ACC112 (cell line): ENCODE measurements at regions not wholly inside any gene's neighbourhood (a gene's known extent, or its start where the extent isn't known, plus 50 kb on each side); places are given as distances from the start of the nearest gene placed in this dataset.

ENCODE experiments used
- H2AFZ ChIP-seq: fragments of 200-600 bp; sonication (generic); one replicate; pipeline ENCODE4 v1.6.0; 2017; ENCODE audit warnings: antibody characterized with exemption, low read length; ENCODE audit not compliant: unreplicated experiment
- H3K27ac ChIP-seq: fragments of 200-600 bp; sonication (generic); 2 replicates; pipeline ENCODE4 v1.5.1; 2014; ENCODE audit warnings: low read depth, mild to moderate bottlenecking, antibody characterized with exemption, low read length, moderate library complexity
- H3K27me3 ChIP-seq: fragments of 200-600 bp; sonication (generic); 2 replicates; pipeline ENCODE4 v1.6.1; 2014; ENCODE audit warnings: mild to moderate bottlenecking, antibody characterized with exemption, low read length, moderate library complexity, mixed read lengths; ENCODE audit not compliant: insufficient read depth
- H3K36me3 ChIP-seq: fragments of 200-600 bp; sonication (generic); 2 replicates; pipeline ENCODE4 v1.6.1; 2016; ENCODE audit warnings: mild to moderate bottlenecking, antibody characterized with exemption, low read length, moderate library complexity, mixed read lengths; ENCODE audit not compliant: insufficient read depth
- H3K4me1 ChIP-seq: fragments of 200-600 bp; sonication (generic); one replicate; pipeline ENCODE4 v1.6.1; 2016; ENCODE audit warnings: low read length, mixed read lengths; ENCODE audit not compliant: insufficient read depth, unreplicated experiment, control insufficient read depth
- H3K4me3 ChIP-seq: fragments of 200-600 bp; sonication (generic); 2 replicates; pipeline ENCODE4 v1.5.1; 2014; ENCODE audit warnings: mild to moderate bottlenecking, low read depth, low read length
- H3K79me2 ChIP-seq: fragments of 200-600 bp; sonication (generic); one replicate; pipeline ENCODE4 v1.6.0; 2016; ENCODE audit warnings: low read length; ENCODE audit not compliant: control insufficient read depth, unreplicated experiment, insufficient read depth

- Histone ChIP-seq H3K36me3 (no peaks in the 10 kb centered on the region), H3K4me1 (peaks cover 11% of the 10 kb centered on the region), H3K27ac (no peak overlapping the region), H2AFZ (no peak overlapping the region), H3K27me3 (peaks cover 59% of the 10 kb centered on the region), H3K79me2 (no peaks in the 10 kb centered on the region), H3K4me3 (no peak overlapping the region)
Observed at GRCh38 chr21:36554411-36555157, 74.7 kb upstream of the CLDN14 start.

DNA sequence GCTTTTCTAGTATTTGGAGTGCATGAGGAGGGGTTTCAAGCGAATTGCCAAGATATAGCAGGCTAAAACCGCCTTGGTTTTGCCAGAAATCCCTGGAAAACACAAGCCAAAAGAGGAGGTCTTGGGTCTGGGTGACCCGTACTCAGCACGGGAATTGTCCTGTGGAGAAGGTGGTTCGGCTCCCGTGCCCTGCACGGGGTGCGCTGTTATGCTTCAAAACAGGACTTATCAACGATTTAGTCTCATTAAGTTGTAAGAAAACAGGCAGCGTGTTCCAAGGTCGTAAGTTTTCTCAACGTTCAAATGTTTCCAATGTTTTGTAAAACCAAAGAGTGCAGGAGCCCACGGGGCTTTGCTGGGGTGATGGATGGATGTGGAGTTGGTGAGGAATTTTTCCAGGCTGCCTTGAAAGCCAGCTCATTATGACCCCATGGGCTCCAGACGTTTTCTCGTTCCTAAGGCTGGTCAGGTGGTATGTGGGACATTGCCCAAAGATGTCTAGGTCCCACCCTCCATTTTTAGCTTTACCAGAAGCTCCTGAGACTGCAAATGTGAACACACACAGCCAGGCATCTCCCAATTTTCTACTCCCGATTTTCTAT, 75.4 kb upstream of the CLDN14 start:
- Histone ChIP-seq H3K79me2 (no peaks in the 10 kb centered on the region), H3K27me3 (peaks cover 59% of the 10 kb centered on the region), H3K4me3 (no peak overlapping the region), H3K27ac (no peak overlapping the region), H3K36me3 (no peaks in the 10 kb centered on the region), H3K4me1 (peaks cover 11% of the 10 kb centered on the region), H2AFZ (no peak overlapping the region)

DNA sequence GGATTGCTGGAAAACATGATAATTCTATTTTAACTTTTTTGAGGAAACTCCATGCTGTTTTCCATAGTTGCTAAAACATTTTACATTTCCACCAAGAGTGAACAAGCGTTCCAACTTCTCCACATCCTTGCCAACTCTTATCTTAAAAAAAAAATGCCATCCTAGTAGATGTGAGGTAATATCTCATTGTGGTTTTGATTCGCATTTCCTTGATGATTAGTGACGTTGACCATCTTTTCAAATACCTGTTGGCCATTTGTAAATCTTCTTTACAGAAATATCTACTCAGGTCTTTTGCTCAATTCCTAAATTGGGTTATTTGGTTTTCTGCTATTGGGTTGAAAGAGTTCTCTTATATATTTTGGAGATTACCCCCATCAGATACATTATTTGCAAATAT, 77.4 kb upstream of the CLDN14 start:
- Histone ChIP-seq H3K27ac (no peak overlapping the region), H3K4me1 (peaks cover under 1% of the 10 kb centered on the region), H3K27me3 (peaks cover 72% of the 10 kb centered on the region), H3K36me3 (no peaks in the 10 kb centered on the region), H2AFZ (no peak overlapping the region), H3K79me2 (no peaks in the 10 kb centered on the region), H3K4me3 (no peak overlapping the region)

- H3K4me1 ChIP-seq: no peaks in the 10 kb centered on the region
- no peak overlapping the region for H3K4me3 ChIP-seq
- H3K79me2 ChIP-seq: no peaks in the 10 kb centered on the region
- no peak overlapping the region for H3K27ac ChIP-seq
- H3K27me3 ChIP-seq: peaks cover 94% of the 10 kb centered on the region
- H3K36me3 ChIP-seq: no peaks in the 10 kb centered on the region
- H2AFZ ChIP-seq: no peak overlapping the region
Observed at GRCh38 chr21:36560933-36561575, 81.1 kb upstream of the CLDN14 start.

DNA sequence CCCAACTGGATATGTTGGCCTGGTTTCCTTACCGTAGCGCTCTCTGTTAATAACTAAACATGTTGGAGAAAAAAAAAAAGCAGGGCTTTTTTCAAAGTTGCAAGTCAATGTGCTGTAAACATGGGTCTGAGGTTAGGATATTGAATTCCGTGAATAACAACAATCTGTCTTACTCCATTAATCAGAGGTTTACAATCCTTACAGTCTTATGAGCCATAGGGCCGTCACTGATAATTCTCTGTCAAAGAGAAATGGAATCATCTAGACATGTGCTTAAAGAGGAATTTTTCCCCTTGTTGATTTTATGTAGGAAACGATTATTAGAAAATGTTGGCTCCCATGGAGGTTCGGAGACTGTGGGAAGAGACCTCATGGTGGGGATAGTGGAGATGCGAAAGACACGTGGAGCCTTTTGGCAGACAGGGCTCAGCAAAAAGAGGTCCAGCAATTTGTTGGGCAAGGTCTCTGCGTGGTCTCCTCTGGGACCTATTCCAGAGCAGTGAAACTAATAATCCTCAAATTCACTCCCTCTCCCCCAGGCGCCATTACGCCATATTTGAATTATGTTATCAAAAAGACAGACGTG, 83.5 kb upstream of the CLDN14 start:
- H3K4me3 ChIP-seq: no peak overlapping the region
- no peak overlapping the region for H2AFZ ChIP-seq
- no peaks in the 10 kb centered on the region for H3K36me3 ChIP-seq
- no peaks in the 10 kb centered on the region for H3K4me1 ChIP-seq
- no peak overlapping the region for H3K27ac ChIP-seq
- no peaks in the 10 kb centered on the region for H3K79me2 ChIP-seq
- peaks cover 94% of the 10 kb centered on the region for H3K27me3 ChIP-seq

DNA sequence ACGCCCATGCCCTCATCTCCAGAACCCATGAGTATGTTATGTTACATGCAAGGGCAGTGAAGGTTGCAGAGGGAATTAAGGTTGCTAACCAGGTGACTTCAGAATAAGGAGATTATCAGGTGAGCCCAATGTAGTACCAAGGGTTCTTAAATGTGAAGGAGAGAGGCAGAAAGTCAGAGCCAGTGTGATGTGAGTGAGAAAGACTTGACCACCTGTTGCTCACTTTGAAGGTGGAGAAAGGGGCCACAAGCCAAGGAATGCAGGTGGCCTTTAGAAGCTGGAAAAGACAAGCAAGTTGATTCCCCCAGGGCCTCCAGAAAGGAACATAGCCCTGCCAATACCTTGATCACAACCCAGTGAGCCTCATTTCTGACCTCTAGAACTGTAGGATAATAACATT, 84.7 kb upstream of the CLDN14 start:
- Histone ChIP-seq H2AFZ (no peak overlapping the region), H3K4me3 (no peak overlapping the region), H3K36me3 (no peaks in the 10 kb centered on the region), H3K27me3 (peaks cover 98% of the 10 kb centered on the region), H3K79me2 (no peaks in the 10 kb centered on the region), H3K27ac (no peak overlapping the region), H3K4me1 (no peaks in the 10 kb centered on the region)

DNA sequence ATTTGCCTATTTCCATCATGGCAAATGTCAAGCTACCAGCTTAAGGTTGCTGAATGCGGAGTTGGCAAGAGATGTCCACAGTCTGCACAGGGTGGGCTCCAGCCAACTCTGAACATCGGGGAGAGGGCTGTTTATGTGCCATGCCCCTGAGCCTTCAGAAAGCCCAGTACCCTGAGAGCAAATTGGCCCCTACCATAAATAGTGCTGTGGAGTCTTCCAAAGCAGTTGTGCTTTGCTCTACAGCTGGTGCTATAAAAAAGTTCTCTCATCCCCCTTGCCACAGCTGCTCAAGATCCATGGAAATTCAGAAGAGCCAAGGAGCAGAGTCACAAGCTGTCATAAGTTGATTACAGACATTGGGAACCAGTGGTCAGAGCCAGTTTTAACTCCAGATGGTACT, 85.6 kb upstream of the CLDN14 start:
- no peak overlapping the region for H2AFZ ChIP-seq
- H3K4me1 ChIP-seq: no peaks in the 10 kb centered on the region
- no peak overlapping the region for H3K4me3 ChIP-seq
- no peaks in the 10 kb centered on the region for H3K36me3 ChIP-seq
- no peaks in the 10 kb centered on the region for H3K79me2 ChIP-seq
- H3K27ac ChIP-seq: no peak overlapping the region
- peaks cover 97% of the 10 kb centered on the region for H3K27me3 ChIP-seq

GRCh38 chr21:36566644-36567043, 86.7 kb upstream of the CLDN14 start:
- Histone ChIP-seq H3K4me3 (no peak overlapping the region), H3K79me2 (no peaks in the 10 kb centered on the region), H3K4me1 (no peaks in the 10 kb centered on the region), H3K27ac (no peak overlapping the region), H3K27me3 (peaks cover 92% of the 10 kb centered on the region), H2AFZ (no peak overlapping the region), H3K36me3 (no peaks in the 10 kb centered on the region)

DNA sequence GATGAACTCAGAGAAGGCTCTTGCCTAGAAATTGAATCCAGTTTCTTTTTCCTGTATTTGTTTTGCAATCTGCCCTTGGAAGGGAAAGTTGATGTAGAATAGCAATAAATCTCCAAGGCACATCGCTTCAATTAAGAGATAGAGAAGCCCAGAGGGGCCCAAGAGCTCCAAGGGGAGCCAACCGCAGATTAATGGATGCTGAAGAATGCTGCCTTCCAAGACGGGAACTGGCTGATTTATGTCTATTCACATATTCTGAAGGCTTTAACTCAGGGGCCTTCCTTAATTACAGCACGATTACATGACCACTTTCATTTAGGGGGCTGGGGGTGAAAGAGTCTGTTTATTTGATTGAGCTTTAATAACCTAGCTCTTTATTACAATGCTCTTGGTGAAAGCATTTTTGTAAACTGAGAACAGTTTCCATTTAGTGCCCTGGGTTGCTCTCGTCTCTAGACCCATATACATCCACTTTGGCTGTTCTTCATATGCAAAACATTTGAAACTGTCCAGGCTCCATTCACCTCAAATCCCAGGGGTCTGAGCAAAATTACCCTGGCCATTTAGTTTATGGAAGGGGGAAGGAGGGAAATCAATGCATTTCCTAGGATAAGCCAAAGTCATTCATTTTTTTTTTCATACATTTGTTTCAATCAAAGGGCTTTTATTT, 87.4 kb upstream of the CLDN14 start:
- Histone ChIP-seq H3K4me3 (no peak overlapping the region), H3K36me3 (no peaks in the 10 kb centered on the region), H3K27me3 (peaks cover 92% of the 10 kb centered on the region), H3K4me1 (no peaks in the 10 kb centered on the region), H3K27ac (no peak overlapping the region), H2AFZ (no peak overlapping the region), H3K79me2 (no peaks in the 10 kb centered on the region)

- Histone ChIP-seq H3K79me2 (no peaks in the 10 kb centered on the region), H3K4me3 (no peak overlapping the region), H2AFZ (no peak overlapping the region), H3K4me1 (no peaks in the 10 kb centered on the region), H3K27ac (no peak overlapping the region), H3K27me3 (peaks cover 77% of the 10 kb centered on the region), H3K36me3 (no peaks in the 10 kb centered on the region)
Observed at GRCh38 chr21:36569511-36569910, 89.6 kb upstream of the CLDN14 start.
